Activated CD8-positive, alpha-beta memory T cell treated with anti-CD3 and anti-CD28 coated beads for 48 hours (primary cell): ENCODE measurements at regions not wholly inside any gene's neighbourhood (a gene's known extent, or its start where the extent isn't known, plus 50 kb on each side); places are given as distances from the start of the nearest gene placed in this dataset.
"Not testable (repeated sequence)": the region's sequence is repeated elsewhere in the genome, so short reads cannot be mapped to it uniquely, and the experiment has no call there.

Experiments
- DNase-seq, 3 experiments: peaks; one replicate each; pipeline ENCODE4 v3.0.0-alpha.2; 2020; ENCODE audit warnings: low read depth in 2 of 3, low spot score in 2 of 3

DNA sequence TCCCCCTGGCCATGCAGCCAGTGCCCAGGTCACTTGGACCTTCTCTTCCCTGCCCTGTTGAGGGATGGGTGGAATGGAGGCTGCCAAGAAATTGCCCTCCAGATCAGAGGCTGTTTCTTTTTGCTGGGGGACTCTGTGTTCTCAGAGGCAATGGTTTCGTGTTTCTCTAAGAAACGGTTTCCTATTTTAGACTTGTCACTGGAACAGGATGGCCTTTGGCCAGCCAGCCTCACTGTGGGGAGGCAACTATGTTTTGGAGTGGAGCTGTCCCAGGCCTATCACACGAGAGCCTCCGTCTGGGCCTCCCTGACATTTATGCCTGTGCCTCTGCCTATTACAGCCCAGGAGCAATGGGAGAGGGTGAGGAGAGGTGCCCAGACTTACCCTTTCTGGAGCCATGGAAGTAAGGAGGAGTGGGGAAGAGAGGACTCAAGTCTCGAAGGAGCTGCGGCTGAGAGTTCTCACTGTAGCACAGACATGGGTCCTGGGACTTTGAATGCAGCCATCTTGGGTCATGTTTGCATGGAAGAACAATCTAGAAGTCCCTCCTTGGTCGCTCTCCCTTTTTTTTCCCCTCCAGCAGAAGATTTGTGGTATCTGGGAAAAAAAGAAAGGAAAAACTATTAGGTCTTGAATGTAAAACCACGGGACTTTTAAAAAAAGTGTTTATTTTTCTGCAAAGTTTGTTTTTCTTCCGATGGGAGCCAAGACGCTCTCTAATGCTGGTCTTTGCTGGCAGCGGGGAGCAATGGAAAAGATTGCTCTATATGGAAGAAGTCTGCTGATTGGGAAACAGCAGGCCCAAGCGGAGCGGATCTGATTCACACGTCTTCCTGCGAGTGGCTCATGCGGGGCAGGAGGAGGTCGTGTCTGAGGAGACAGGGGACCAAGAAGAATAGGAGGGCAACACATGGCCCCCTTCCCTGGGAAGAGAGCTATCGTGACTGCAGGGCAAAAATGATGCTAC, 219.2 kb downstream of the FOXD2 start:
- no peak for DNase-seq

- no peak for DNase-seq
Observed at GRCh38 chr1:47658161-47658920, 220.5 kb downstream of the FOXD2 start.

GRCh38 chr1:47659146-47659545, 221.3 kb downstream of the FOXD2 start:
- DNase-seq = no peak

DNA sequence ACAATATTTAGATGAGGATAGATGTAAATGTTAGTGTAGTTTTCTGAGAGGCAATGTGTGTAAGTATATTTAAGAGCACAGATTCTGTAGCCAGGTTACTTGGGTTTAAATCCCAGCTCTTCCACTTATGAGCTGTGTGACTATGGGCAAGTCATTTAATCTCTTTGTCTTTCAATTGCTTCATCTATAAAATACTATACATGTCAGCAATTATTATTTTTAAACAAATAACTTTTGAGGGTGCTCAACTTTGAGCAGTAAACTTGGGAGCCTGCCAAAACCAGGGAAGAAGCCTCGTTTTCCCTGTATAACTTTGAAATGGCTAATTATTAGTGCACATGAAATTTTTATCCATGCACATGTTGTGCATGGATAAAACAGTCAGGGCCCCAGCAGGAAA, 222.8 kb downstream of the FOXD2 start:
- DNase-seq = no peak

GRCh38 chr1:47661040-47661439, 223.2 kb downstream of the FOXD2 start:
- DNase-seq = no peak

DNA sequence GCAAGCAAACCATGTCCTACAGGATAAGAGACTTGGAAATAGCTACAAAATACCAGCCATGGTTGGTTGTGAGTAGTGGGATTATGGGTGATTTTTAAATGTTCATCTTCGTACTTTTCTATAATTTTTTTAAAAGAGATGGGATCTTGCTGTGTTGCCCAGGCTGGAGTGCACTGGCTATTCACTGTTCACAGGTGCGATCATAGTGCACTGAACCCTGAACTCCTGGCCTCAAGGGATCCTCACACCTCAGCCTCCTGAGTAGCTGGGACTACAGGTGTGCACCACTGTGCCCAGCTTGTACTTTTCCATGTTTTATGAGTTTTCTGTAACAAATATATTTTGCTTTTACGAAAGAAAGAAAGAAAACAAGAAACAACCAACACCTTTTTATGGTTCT, 224.2 kb downstream of the FOXD2 start:
- DNase-seq = no peak

DNA sequence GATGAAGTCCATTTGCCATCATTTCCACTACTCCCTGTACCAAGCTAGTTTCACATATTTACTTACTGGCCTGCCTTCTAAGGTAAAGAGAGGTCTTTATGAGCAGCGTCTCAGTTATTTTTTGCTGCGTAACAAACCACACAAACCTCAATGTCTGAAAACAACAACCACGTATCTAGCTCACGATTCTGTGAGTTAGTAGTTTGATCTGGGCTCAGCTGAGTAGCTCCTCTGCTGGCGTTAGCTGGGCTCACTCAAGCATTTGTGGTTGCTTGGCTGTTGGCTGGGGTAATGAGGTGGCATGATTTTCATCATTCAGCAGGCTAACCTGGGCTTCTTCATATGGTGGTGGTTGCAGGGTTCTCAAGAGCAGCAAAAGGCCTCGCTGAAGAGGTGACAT, 225.4 kb downstream of the FOXD2 start:
- no peak for DNase-seq

GRCh38 chr1:47664356-47664755, 226.5 kb downstream of the FOXD2 start:
- DNase-seq = no peak

GRCh38 chr1:47664896-47665295, 227.1 kb downstream of the FOXD2 start:
- not testable (repeated sequence) for DNase-seq

GRCh38 chr1:47669081-47669585, 231.3 kb downstream of the FOXD2 start:
- DNase-seq = no peak

DNA sequence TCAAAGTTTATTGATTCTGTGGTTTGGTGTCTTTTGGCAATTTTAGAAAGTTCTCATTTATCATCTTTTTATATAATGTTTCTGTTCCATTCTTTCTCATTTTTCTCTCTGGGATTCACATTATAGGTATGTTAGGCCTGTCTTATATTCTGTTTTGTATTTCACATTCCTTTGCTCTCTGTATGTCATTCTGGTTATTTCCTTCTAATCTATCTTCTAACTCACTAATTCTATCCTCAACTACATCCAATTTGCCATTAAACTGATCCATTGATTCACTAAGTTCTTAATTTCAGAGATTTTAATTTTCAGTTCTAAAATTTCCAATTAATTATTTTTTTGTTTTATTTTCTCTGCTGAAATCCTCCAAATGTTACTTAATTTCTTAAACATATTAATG, 234.8 kb downstream of the FOXD2 start:
- no peak for DNase-seq

- DNase-seq = no peak
Observed at GRCh38 chr1:47674189-47674588, 236.3 kb downstream of the FOXD2 start.

GRCh38 chr1:47675047-47675675, 237.3 kb downstream of the FOXD2 start:
- DNase-seq = no peak

- DNase-seq = no peak
Observed at GRCh38 chr1:47675721-47676120, 237.9 kb downstream of the FOXD2 start.

DNA sequence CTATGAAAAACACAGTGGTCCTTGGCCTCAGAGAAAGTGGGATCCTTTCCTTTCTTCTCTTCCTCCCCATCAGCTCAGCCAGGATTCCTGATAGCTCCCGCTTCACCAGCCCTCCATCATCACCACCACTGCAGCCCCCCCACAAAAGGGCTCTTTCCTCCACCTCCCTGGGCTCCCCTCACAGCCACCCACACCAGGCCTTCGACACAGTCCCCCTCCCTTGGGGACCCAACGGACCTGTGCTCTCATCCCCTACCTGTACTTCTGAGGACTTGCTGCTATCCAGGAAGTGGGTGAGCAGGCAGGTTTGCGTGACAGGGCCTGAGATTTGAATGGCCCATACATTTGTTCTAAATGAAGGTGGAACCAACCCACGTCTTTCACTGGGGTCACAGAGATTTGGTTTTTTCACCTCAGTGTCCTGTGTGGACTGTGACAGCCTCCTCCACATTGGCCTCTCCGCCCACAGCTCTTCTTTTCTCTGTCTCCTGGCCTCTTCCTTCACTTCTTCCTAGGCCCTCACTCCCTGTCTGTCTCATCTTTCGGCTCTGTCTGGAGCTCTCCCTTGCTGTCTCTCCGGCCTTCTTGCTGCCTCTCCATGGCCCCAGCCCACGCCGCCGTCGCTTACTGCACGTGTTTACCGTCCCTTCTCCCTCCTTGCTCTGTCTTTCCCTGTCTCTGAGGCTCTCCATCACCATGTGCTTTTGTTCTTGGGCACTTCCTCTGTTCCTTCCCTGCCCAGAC, 238.6 kb downstream of the FOXD2 start:
- DNase-seq = no peak

GRCh38 chr1:47677241-47677940, 239.5 kb downstream of the FOXD2 start:
- DNase-seq = no peak

DNA sequence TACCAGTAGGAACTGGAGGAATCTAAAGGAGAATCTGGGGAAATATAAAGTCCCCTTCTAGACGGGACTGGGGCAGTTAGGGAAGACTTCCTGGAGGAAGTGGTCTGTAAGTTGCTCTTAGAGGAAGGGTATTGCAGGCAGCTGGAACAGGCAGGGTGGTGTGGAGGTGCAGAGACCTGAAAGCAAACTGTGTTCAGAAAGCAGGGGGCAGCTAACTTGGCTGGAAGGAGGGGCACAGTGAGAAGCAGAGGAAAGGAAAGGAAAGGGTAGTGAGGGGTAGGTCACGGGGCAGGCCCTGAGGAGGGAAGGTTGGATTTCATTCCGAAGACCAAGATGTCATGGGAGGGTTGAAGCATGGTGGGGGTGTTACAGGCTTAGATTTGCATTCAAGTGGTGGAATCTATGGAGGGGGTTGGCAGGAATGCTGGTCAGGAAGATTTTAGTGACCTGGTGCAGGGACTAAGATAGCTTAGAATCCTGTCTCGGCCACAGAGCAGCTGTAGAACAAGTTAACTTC, 240.7 kb downstream of the FOXD2 start:
- no peak for DNase-seq

GRCh38 chr1:47679301-47679791, 241.5 kb downstream of the FOXD2 start:
- no peak for DNase-seq

DNA sequence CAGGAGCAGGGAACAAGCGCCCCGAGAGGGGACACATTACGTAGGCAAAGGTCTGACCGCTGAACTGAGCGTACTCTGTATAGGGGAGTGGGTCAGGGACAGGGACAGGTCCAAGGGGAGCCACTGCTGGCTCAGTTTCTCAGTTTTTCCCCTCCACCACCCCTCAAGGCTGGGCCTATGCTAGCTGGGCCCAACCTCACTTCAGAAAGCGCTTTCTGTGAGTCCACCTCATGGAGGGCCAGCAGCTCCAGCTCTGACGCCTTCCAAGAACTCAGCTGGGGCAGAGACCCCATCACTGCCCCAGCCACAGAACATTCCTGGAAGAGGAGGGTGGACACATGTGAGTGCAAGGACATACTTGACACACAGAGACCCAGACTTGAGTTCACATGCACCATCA, 242.0 kb downstream of the FOXD2 start:
- DNase-seq = no peak
